GM21723 (cell line): ENCODE measurements at regions not wholly inside any gene's neighbourhood (a gene's known extent, or its start where the extent isn't known, plus 50 kb on each side); places are given as distances from the start of the nearest gene placed in this dataset.

Experiments
- ATAC-seq: cut with Tn5 transposase; IDR thresholded peaks from one replicate; pipeline ENCODE4 v1.9.1; 2021; ENCODE audit warnings: mild to moderate bottlenecking, moderate library complexity; ENCODE audit not compliant: unreplicated experiment

DNA sequence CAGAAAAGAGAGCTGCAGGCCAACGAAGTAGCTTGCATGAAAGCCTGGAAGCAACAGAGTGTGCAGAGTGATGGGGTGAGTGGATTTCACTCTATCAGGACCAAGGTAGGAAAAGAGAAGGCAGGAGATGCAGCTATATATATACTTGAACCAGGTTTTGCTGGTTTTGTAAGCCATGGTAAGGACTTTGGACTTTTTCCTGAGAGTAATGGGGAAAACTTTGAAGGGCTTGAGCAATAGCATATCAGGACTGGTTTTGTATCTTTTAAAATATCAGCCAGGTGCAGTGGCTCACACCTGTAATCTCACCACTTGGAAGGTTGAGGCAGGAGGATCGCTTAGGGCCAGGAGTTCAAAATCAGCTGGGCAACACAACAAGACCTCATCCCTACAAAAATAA lies 120.6 kb upstream of the NRP1 start:
- no peak for ATAC-seq

DNA sequence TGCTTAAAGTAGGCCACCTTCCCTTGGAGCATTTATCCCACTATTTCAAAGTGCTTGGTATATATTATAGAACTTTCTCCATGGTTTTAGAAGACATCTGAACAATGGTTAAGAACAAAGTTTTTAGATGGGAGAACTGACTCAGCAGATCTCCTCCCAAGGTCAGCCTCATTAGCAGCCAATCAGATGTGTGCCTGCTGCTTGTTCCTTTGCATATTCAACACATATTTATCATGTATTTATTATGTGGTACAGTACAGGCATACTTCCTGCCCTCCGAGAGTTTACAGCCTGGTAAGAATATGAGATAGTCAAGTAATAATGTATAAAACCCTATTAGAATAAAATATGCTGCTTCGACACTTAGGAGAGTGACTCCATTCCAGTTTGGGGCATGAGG lies 120.1 kb upstream of the NRP1 start:
- no peak for ATAC-seq

DNA sequence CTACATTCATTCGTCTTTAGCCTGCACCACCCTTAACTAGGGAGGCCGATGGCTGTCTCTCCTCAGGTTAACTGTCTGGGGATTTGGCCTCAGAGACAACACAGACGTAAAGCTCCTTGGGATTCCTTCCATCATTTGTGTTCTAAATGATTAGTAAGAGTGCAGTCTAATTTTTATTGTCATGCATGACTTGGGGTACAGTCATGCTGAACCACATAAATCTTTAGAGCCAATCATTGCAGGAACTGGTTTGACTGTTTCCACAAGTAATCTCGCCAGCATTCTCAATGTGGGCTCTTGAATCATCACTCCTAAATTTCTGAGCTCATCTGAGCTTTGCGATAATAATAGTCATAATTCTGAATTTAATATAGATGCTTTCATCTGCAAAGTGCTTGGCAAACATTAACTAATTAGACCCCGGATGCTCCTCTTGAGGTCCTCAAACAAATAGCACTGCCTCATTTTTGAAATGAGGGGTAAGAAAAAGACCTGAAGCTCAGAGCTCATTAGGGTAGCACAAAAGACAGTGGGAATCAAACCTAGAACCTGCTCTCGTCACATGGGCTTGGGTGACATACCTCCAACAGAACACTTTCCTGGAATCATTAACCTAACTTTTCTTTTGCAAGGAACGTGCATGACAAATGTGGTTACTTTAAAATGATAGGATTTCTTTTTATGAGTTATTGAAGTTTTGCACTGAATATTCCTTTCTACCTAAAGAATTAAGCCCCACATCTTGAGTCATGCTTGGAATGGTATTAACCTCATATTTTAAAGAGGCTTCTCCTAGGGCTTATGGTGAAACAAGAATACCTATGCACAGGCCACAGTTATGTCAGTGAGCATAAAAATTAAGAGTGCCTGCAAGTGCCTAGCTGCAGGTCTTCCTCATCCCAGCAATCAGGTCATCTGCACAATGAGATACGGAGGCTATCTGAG lies 118.9 kb upstream of the NRP1 start:
- ATAC-seq: no peak

GRCh38 chr10:33448421-33449140 lies 114.1 kb upstream of the NRP1 start:
- ATAC-seq: no peak

- no peak for ATAC-seq
These were observed 107.1 kb upstream of the NRP1 start for GRCh38 chr10:33441561-33441960.

GRCh38 chr10:33434933-33435332 lies 100.5 kb upstream of the NRP1 start:
- no peak for ATAC-seq

DNA sequence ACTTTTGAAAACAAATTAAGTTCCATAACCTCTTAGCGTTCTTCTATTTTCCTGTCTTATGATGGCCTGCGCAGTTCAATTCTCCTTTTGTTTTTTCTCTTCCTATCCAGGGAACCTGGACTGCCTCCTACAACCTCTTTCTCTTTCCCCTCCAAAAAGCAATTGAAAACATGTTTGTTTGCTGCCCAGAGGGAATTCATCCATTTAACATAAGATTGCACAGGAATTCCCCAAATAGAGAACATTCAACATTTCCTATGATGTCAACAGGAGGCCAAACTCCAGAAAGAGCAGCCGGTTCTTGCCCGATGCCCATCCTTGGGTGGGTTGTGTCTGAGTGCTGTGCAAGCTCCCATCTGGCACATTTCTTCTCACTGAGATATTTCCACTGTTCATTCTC lies 94.2 kb upstream of the NRP1 start:
- ATAC-seq: no peak

GRCh38 chr10:33423154-33423529 lies 88.7 kb upstream of the NRP1 start:
- no peak for ATAC-seq

DNA sequence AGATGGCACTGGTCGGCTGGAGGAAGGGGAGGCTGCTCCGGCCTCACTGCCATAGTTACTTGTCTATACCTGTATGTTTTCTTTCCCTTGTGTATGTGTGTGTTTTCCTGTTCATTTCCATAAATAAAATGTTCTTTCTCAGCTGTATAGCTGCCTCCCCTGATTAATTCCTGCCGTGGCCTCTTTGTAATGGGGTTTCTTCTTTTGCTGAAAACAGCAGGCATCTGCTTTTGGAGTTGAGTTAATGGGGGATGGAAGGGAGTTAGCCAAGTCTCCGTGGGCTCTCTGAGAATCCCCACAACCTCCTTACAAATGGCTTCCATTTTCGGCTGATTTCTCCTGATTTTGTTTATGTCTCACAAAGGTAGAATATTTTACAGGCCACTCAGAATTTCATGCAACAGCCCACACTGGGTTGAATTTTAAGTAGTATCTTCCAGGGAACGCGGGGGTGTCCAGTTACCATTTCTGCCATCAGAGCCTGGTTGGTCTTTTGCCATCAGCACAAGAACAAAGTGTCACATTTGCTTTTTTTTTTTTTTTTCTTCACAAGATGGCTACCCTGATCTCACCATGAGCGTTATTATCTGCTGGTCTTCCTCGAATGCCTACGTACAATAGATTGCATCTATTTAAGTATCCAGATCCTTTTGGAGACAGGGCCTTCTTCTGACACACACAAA lies 88.1 kb upstream of the NRP1 start:
- ATAC-seq: no peak

- ATAC-seq: no peak
These were observed 87.5 kb upstream of the NRP1 start for GRCh38 chr10:33421789-33422462.

GRCh38 chr10:33419311-33419710 lies 84.8 kb upstream of the NRP1 start:
- no peak for ATAC-seq

GRCh38 chr10:33418301-33418700 lies 83.8 kb upstream of the NRP1 start:
- ATAC-seq: no peak

GRCh38 chr10:33416691-33417090 lies 82.2 kb upstream of the NRP1 start:
- ATAC-seq: no peak

GRCh38 chr10:33416209-33416608 lies 81.7 kb upstream of the NRP1 start:
- peak; percentile 55 for ATAC-seq

DNA sequence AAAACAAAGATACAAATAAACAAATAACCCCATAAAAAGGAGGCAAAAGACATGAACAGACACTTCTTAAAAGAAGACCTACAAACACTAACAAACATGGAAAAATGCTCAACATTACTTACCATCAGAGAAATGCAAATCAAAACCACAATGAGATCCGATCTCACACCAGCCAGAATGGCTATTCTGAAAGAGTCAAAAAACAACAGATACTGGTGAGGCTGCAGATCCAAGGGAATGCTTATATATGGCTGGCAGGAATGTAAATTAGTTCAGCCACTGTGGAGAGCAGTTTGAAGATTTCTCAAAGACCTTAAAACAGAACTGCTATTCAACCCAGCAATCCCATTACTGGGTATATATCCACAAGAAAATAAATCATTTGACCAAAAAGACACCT lies 80.4 kb upstream of the NRP1 start:
- ATAC-seq: no peak

GRCh38 chr10:33412653-33413361 lies 78.3 kb upstream of the NRP1 start:
- no peak for ATAC-seq

DNA sequence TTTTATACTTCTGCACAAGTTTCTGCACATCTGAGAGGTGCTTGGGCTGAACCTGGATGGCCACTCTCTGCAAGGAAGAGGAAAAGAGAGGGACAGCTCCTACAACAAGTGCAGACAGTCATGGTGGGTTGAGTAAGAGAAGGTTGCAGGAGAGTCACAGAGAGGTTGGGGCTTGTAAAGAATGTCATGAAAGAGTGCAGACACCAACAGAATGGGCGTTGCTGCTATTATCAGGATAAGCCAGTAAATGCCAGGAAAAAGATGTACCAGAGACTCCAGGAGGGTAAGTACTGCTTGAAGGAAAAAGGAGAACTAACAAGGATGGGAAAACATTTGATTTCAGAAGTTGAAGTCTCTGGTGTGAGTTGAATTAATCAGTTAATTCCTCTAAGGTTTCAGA lies 77.8 kb upstream of the NRP1 start:
- ATAC-seq: no peak

DNA sequence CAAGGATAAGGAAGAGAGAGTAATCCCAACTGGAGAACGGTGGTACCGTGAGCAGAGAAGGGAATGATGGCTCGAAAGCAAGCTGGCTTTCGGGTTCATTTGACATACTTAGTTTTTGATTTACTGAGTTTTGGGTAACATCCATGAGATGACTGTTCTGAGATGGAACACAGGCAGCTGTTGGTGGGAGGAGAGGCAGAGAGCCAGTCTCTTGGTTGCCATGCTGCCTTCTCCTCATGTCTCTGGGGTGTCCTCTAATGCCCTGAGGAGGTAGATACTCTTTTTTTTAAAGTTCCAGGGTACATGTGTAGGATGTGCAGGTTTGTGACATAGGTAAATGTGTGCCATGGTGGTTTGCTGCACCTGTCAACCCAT lies 76.4 kb upstream of the NRP1 start:
- no peak for ATAC-seq

DNA sequence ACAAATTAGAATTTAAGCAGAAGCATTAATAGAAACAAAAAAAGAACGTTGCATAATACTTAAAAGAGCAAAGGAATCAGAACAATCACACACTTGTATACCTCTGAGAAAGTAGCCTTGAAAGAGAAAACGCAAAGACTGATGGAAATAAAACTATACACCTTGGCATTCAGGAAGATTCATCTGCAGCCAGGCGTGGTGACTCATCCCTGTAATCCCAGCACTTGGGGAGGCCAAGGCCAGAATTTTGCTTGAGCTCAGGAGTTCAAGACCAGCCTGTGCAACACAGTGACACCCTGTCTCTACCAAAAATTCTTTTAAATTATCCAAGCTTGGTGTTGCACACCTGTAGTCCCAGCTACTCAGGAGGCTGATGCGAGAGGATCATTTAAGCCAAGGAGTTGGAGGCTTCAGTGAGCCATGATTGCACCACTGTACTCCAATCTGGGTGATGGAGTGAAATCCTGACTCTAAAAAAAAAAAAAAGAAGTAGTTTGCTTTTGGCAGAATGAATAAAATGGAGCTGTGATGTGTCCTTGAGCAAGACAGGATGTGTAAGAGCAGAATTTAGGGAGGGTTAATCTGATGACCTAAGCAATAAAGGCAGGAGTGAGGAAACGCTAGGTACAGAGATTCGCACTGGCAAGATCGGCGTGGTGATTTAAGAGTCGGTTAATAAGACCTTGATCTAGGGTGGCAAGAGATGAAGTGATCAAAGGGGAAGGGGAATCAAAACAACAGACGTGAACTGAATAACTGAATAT lies 75.8 kb upstream of the NRP1 start:
- no peak for ATAC-seq

DNA sequence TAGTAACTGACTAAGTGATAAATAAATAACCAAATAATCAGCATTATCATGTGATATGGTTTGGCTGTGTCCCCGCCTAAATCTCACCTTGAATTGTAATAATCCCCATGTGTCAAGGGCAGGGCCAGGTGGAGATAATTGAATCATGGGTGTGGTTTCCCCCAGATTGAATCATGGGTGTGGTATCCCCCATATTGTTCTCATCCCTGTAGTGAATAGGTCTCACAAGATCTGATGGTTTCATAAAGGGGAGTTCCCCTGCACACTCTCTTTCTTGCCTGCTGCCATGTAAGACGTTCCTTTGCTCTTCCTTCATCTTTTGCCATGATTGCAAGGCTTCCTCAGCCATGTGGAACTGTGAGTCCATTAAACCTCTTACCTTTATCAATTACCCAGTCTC lies 72.1 kb upstream of the NRP1 start:
- no peak for ATAC-seq
